ENCODE measurements at regions not wholly inside any gene's neighbourhood (a gene's known extent, or its start where the extent isn't known, plus 50 kb on each side); places are given as distances from the start of the nearest gene placed in this dataset.
A peak's percentile ranks its signal among the peaks of the same experiment; 100 is the strongest.

- no peak overlapping the region for H3K27ac Mint-ChIP-seq
- no peaks in the 10 kb centered on the region for H3K79me2 ChIP-seq (ENCODE audit: insufficient read depth, low read length)
- WGBS (ENCODE audit: insufficient coverage): 100% methylated on average over 1 of the region's 1 CpG
- no peak overlapping the region for H3K9ac ChIP-seq (ENCODE audit: insufficient read depth, low read length, poor library complexity, severe bottlenecking)
- peaks cover 22% of the 10 kb centered on the region for H3K4me1 Mint-ChIP-seq
- no peaks in the 10 kb centered on the region for H3K27me3 ChIP-seq (ENCODE audit: control insufficient read depth in 2 of 2, insufficient read depth in 2 of 2, low read length in 2 of 2)
- no peak for TF ChIP-seq CTCF (IDR thresholded peaks at IDR 0.05)
- H3K36me3 ChIP-seq (replicated peaks in 1 of 2; ENCODE audit: control insufficient read depth in 1 of 2, insufficient read depth in 2 of 2, low read length in 2 of 2): no peaks in the 10 kb centered on the region
- no peak overlapping the region for H3K4me3 ChIP-seq (replicated peaks in 1 of 3; ENCODE audit: low read depth in 2 of 3, low read length in 3 of 3)
- H3K9me3 Mint-ChIP-seq: peaks cover 0 to 3% (median 0%) of the 10 kb centered on the region in 7 donors
- H3K4me2 ChIP-seq (replicated peaks; ENCODE audit: extremely low read depth, low read length, poor library complexity, severe bottlenecking): no peak overlapping the region
- H3K36me3 Mint-ChIP-seq: no peaks in the 10 kb centered on the region
- H3K27ac ChIP-seq (ENCODE audit: low read depth in 1 of 2, low read length in 2 of 2): no peak overlapping the region
- H3K4me3 Mint-ChIP-seq: no peak overlapping the region
- no peak overlapping the region for H2AFZ ChIP-seq (ENCODE audit: insufficient read depth, low read depth, low read length, poor library complexity, severe bottlenecking)
- H3K9me3 ChIP-seq (replicated peaks in 1 of 2; ENCODE audit: control insufficient read depth in 1 of 2, insufficient read depth in 1 of 2, low read length in 2 of 2): no peaks in the 10 kb centered on the region
- H3K27me3 Mint-ChIP-seq (ENCODE audit: low read depth in 3 of 3): peaks cover 0 to 4% (median 0%) of the 10 kb centered on the region in 3 donors
- peaks cover 13 to 22% of the 10 kb centered on the region in 2 donors for H3K4me1 ChIP-seq (ENCODE audit: control insufficient read depth in 1 of 2, insufficient read depth in 2 of 2, low read length in 2 of 2)
- intact Hi-C loops (cut with micrococcal nuclease): no loop called here
- no peak for DNase-seq
- H4K20me1 ChIP-seq (ENCODE audit: insufficient read depth, low read length): no peaks in the 10 kb centered on the region
These were observed 113.1 kb upstream of the UMPS start for GRCh38 chr3:124617177-124617576.

- peak overlapping the region; percentile 46 for H2AFZ ChIP-seq (ENCODE audit: insufficient read depth, low read depth, low read length, poor library complexity, severe bottlenecking)
- DNase-seq: peak in 1 of 3 donors; percentile 5
These were observed 110.2 kb upstream of the UMPS start for GRCh38 chr3:124619887-124620599.

More at GRCh38 chr3:124619887-124620599, 110.2 kb upstream of the UMPS start:
- peak overlapping the region; percentile 28 to 76 for H3K4me3 Mint-ChIP-seq
- peaks cover 13 to 22% of the 10 kb centered on the region in 2 donors for H3K4me1 ChIP-seq (ENCODE audit: control insufficient read depth in 1 of 2, insufficient read depth in 2 of 2, low read length in 2 of 2)
- H3K27me3 ChIP-seq (ENCODE audit: control insufficient read depth in 2 of 2, insufficient read depth in 2 of 2, low read length in 2 of 2): no peaks in the 10 kb centered on the region
- H3K4me1 Mint-ChIP-seq: peaks cover 22% of the 10 kb centered on the region
- H3K36me3 ChIP-seq (replicated peaks in 1 of 2; ENCODE audit: control insufficient read depth in 1 of 2, insufficient read depth in 2 of 2, low read length in 2 of 2): no peaks in the 10 kb centered on the region
- peak overlapping the region; percentile 16 to 77 for H3K27ac ChIP-seq (ENCODE audit: low read depth in 1 of 2, low read length in 2 of 2)
- H4K20me1 ChIP-seq (ENCODE audit: insufficient read depth, low read length): no peaks in the 10 kb centered on the region
- peak overlapping the region in 1 of 3 experiments; percentile 46 for H3K4me3 ChIP-seq (replicated peaks in 1 of 3; ENCODE audit: low read depth in 2 of 3, low read length in 3 of 3)
- no peaks in the 10 kb centered on the region for H3K79me2 ChIP-seq (ENCODE audit: insufficient read depth, low read length)
- H3K9me3 ChIP-seq (replicated peaks in 1 of 2; ENCODE audit: control insufficient read depth in 1 of 2, insufficient read depth in 1 of 2, low read length in 2 of 2): no peaks in the 10 kb centered on the region
- H3K9me3 Mint-ChIP-seq: peaks cover 0 to 3% (median 0%) of the 10 kb centered on the region in 7 donors
- peaks cover 0 to 4% (median 2%) of the 10 kb centered on the region in 3 donors for H3K27me3 Mint-ChIP-seq (ENCODE audit: low read depth in 3 of 3)
- no peaks in the 10 kb centered on the region for H3K36me3 Mint-ChIP-seq
- peak overlapping the region; percentile 71 to 89 (median 85) for H3K27ac Mint-ChIP-seq
- H3K4me2 ChIP-seq (replicated peaks; ENCODE audit: extremely low read depth, low read length, poor library complexity, severe bottlenecking): peak overlapping the region; percentile 57
- no CpG with 5 or more reads among the region's 4 CpGs for WGBS (ENCODE audit: insufficient coverage)
- no peak for TF ChIP-seq CTCF (IDR thresholded peaks at IDR 0.05)
- H3K9ac ChIP-seq (ENCODE audit: insufficient read depth, low read length, poor library complexity, severe bottlenecking): peak overlapping the region; percentile 13
- intact Hi-C loops (cut with micrococcal nuclease): no loop called here

Data from CD14-positive monocyte (primary cell).